ENCODE measurements at regions not wholly inside any gene's neighbourhood (a gene's known extent, or its start where the extent isn't known, plus 50 kb on each side); places are given as distances from the start of the nearest gene placed in this dataset.

GRCh38 chr9:108530141-108530540, 325.6 kb downstream of the ACTL7B start:
- Histone ChIP-seq H3K9me3 (ENCODE audit: control insufficient read depth in 4 of 4, insufficient read depth in 3 of 4, low read length in 3 of 4) (no peaks in the 10 kb centered on the region), H3K4me3 (no peak overlapping the region), H3K4me1 (ENCODE audit: control insufficient read depth in 5 of 5, insufficient read depth in 5 of 5, low read length in 5 of 5) (no peaks in the 10 kb centered on the region), H3K27ac (ENCODE audit: low read depth in 1 of 2, low read length in 1 of 2) (no peak overlapping the region), H3K27me3 (ENCODE audit: control insufficient read depth in 3 of 3, insufficient read depth in 3 of 3, low read length in 2 of 3) (no peaks in the 10 kb centered on the region), H3K36me3 (ENCODE audit: control insufficient read depth in 4 of 4, insufficient read depth in 4 of 4, low read length in 4 of 4) (no peaks in the 10 kb centered on the region), H3K9ac (ENCODE audit: insufficient read depth in 1 of 2, low read length in 2 of 2) (no peak overlapping the region)
- WGBS, 2 donors, result 97 to 98% methylated on average over 28 to 29 of the region's 29 CpGs
- TF ChIP-seq, protein P1, sequence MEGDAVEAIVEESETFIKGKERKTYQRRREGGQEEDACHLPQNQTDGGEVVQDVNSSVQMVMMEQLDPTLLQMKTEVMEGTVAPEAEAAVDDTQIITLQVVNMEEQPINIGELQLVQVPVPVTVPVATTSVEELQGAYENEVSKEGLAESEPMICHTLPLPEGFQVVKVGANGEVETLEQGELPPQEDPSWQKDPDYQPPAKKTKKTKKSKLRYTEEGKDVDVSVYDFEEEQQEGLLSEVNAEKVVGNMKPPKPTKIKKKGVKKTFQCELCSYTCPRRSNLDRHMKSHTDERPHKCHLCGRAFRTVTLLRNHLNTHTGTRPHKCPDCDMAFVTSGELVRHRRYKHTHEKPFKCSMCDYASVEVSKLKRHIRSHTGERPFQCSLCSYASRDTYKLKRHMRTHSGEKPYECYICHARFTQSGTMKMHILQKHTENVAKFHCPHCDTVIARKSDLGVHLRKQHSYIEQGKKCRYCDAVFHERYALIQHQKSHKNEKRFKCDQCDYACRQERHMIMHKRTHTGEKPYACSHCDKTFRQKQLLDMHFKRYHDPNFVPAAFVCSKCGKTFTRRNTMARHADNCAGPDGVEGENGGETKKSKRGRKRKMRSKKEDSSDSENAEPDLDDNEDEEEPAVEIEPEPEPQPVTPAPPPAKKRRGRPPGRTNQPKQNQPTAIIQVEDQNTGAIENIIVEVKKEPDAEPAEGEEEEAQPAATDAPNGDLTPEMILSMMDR (IDR thresholded peaks at IDR 0.05; ENCODE audit: control extremely low read depth, extremely low read depth), result no peak
- no peak for ATAC-seq (ENCODE audit: insufficient read depth, low FRiP score)
- DNase-seq, result no peak

- Histone ChIP-seq H3K36me3 (ENCODE audit: control insufficient read depth in 4 of 4, insufficient read depth in 4 of 4, low read length in 4 of 4) (no peaks in the 10 kb centered on the region), H3K9me3 (ENCODE audit: control insufficient read depth in 4 of 4, insufficient read depth in 3 of 4, low read length in 3 of 4) (no peaks in the 10 kb centered on the region), H3K4me1 (ENCODE audit: control insufficient read depth in 5 of 5, insufficient read depth in 5 of 5, low read length in 5 of 5) (no peaks in the 10 kb centered on the region), H3K27ac (ENCODE audit: low read depth in 1 of 2, low read length in 1 of 2) (no peak overlapping the region), H3K27me3 (ENCODE audit: control insufficient read depth in 3 of 3, insufficient read depth in 3 of 3, low read length in 2 of 3) (no peaks in the 10 kb centered on the region), H3K4me3 (no peak overlapping the region), H3K9ac (ENCODE audit: insufficient read depth in 1 of 2, low read length in 2 of 2) (no peak overlapping the region)
- TF ChIP-seq, protein P1 (IDR thresholded peaks at IDR 0.05; ENCODE audit: control extremely low read depth, extremely low read depth), result no peak
- 57 to 68% methylated on average over 5 of the region's 5 CpGs for WGBS, 2 donors
- ATAC-seq (ENCODE audit: insufficient read depth, low FRiP score), result no peak
- no peak for DNase-seq
These were observed 327.6 kb downstream of the ACTL7B start for GRCh38 chr9:108528231-108528630.

- Histone ChIP-seq H3K36me3 (ENCODE audit: control insufficient read depth in 4 of 4, insufficient read depth in 4 of 4, low read length in 4 of 4) (no peaks in the 10 kb centered on the region), H3K4me1 (ENCODE audit: control insufficient read depth in 5 of 5, insufficient read depth in 5 of 5, low read length in 5 of 5) (no peaks in the 10 kb centered on the region), H3K9ac (ENCODE audit: insufficient read depth in 1 of 2, low read length in 2 of 2) (no peak overlapping the region), H3K9me3 (ENCODE audit: control insufficient read depth in 4 of 4, insufficient read depth in 3 of 4, low read length in 3 of 4) (no peaks in the 10 kb centered on the region), H3K27ac (ENCODE audit: low read depth in 1 of 2, low read length in 1 of 2) (no peak overlapping the region), H3K4me3 (no peak overlapping the region), H3K27me3 (ENCODE audit: control insufficient read depth in 3 of 3, insufficient read depth in 3 of 3, low read length in 2 of 3) (no peaks in the 10 kb centered on the region)
- no peak for DNase-seq
- TF ChIP-seq, protein P1 (IDR thresholded peaks at IDR 0.05; ENCODE audit: control extremely low read depth, extremely low read depth), result no peak
- no peak for ATAC-seq (ENCODE audit: insufficient read depth, low FRiP score)
- 97% methylated on average over 1 of the region's 1 CpG for WGBS, 2 donors
These were observed 329.3 kb downstream of the ACTL7B start for GRCh38 chr9:108526518-108526917.

DNA sequence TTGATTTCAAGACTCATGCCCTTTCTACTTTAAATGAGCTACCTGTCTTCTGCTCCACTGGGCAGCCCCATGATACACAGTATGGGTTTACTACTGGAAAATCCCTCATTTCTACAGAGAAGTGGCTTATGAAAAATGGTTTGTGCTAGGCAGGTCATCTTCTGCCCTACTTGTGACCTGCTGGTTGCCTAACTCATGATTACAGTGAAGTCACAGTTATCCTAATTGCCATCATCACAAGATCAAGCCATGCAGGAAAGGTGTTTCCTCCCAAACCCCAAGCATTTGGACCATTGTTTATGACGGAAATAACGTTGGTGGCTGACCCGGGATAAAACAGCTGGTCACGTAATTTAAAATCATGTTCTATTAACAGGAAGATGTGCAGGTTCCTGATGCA, 330.6 kb downstream of the ACTL7B start:
- no peaks in the 10 kb centered on the region for H3K36me3 ChIP-seq (ENCODE audit: control insufficient read depth in 4 of 4, insufficient read depth in 4 of 4, low read length in 4 of 4)
- H3K4me1 ChIP-seq (ENCODE audit: control insufficient read depth in 5 of 5, insufficient read depth in 5 of 5, low read length in 5 of 5), result no peaks in the 10 kb centered on the region
- H3K27me3 ChIP-seq (ENCODE audit: control insufficient read depth in 3 of 3, insufficient read depth in 3 of 3, low read length in 2 of 3), result no peaks in the 10 kb centered on the region
- H3K9me3 ChIP-seq (ENCODE audit: control insufficient read depth in 4 of 4, insufficient read depth in 3 of 4, low read length in 3 of 4), result no peaks in the 10 kb centered on the region
- H3K4me3 ChIP-seq, result no peak overlapping the region
- TF ChIP-seq, protein P1 (IDR thresholded peaks at IDR 0.05; ENCODE audit: control extremely low read depth, extremely low read depth), result no peak
- no peak overlapping the region for H3K27ac ChIP-seq (ENCODE audit: low read depth in 1 of 2, low read length in 1 of 2)
- no peak overlapping the region for H3K9ac ChIP-seq (ENCODE audit: insufficient read depth in 1 of 2, low read length in 2 of 2)
- DNase-seq (peak in 2 of 3 donors; percentile 34 to 68), ATAC-seq (ENCODE audit: insufficient read depth, low FRiP score) (no peak)
- 57 to 62% methylated on average over 4 of the region's 4 CpGs for WGBS, 2 donors
